Loucy (cell line): ENCODE measurements at regions not wholly inside any gene's neighbourhood (a gene's known extent, or its start where the extent isn't known, plus 50 kb on each side); places are given as distances from the start of the nearest gene placed in this dataset.

ENCODE experiments used
- H2AFZ ChIP-seq: fragments of 200-600 bp; sonication (generic); 2 replicates; pipeline ENCODE4 v1.6.0; 2016; ENCODE audit warnings: antibody characterized with exemption, mild to moderate bottlenecking, low read length, moderate library complexity
- H3F3A ChIP-seq: fragments of 200-600 bp; 2 replicates; pipeline ENCODE4 v1.6.0; 2016; ENCODE audit warnings: antibody characterized with exemption, low read depth, mild to moderate bottlenecking
- H3K27me3 ChIP-seq: fragments of 200-600 bp; sonication (generic); 2 replicates; pipeline ENCODE4 v1.6.1; 2014; ENCODE audit warnings: low read length, mild to moderate bottlenecking; ENCODE audit not compliant: insufficient read depth, poor library complexity, severe bottlenecking
- H3K36me3 ChIP-seq: fragments of 200-600 bp; sonication (generic); 2 replicates; pipeline ENCODE4 v1.6.1; 2016; ENCODE audit warnings: low read length; ENCODE audit not compliant: insufficient read depth
- H3K4me1 ChIP-seq: fragments of 200-600 bp; sonication (generic); 2 replicates; pipeline ENCODE4 v1.5.1; 2014; ENCODE audit warnings: low read length, mild to moderate bottlenecking; ENCODE audit not compliant: insufficient read depth, poor library complexity, severe bottlenecking
- H3K4me2 ChIP-seq: fragments of 200-600 bp; sonication (generic); 2 replicates; pipeline ENCODE4 v1.6.0; 2014; ENCODE audit warnings: antibody characterized with exemption, low read length, low read depth, mild to moderate bottlenecking; ENCODE audit not compliant: poor library complexity, severe bottlenecking
- H3K4me3 ChIP-seq: fragments of 200-600 bp; sonication (generic); 2 replicates; pipeline ENCODE4 v1.5.1; 2014; ENCODE audit warnings: low read length, mild to moderate bottlenecking, mixed read lengths; ENCODE audit not compliant: poor library complexity, severe bottlenecking
- H3K79me2 ChIP-seq: fragments of 200-600 bp; sonication (generic); 2 replicates; pipeline ENCODE4 v1.6.1; 2014; ENCODE audit warnings: low read length; ENCODE audit not compliant: insufficient read depth
- H3K9ac ChIP-seq: fragments of 200-600 bp; sonication (generic); 2 replicates; pipeline ENCODE4 v1.6.0; 2014; ENCODE audit warnings: mild to moderate bottlenecking, low read depth, low read length, moderate library complexity; ENCODE audit not compliant: poor library complexity, severe bottlenecking
- H3K9me2 ChIP-seq: fragments of 200-600 bp; sonication (generic); replicated peaks from 2 replicates; pipeline ENCODE4 v1.6.1; 2016; ENCODE audit warnings: low read depth, low read length, mixed read lengths
- H3K9me3 ChIP-seq: fragments of 200-600 bp; sonication (generic); 2 replicates; pipeline ENCODE4 v1.6.1; 2014; ENCODE audit warnings: mild to moderate bottlenecking, antibody characterized with exemption, low read length, low read depth; ENCODE audit not compliant: insufficient read depth
- H4K20me1 ChIP-seq: fragments of 200-600 bp; sonication (generic); 2 replicates; pipeline ENCODE4 v1.6.0; 2014; ENCODE audit warnings: antibody characterized with exemption, low read length, mild to moderate bottlenecking; ENCODE audit not compliant: insufficient read depth, poor library complexity, severe bottlenecking
- CTCF ChIP-seq: fragments of 200-600 bp; sonication (generic); conservative IDR thresholded peaks from 2 replicates; pipeline ENCODE4 v1.5.1; 2014; ENCODE audit warnings: mild to moderate bottlenecking, antibody characterized with exemption, low read length
- EZH2phosphoT487 ChIP-seq: fragments of 200-600 bp; IDR thresholded peaks from 2 replicates; pipeline ENCODE4 v1.6.1; 2018; ENCODE audit warnings: antibody characterized with exemption, mild to moderate bottlenecking, moderate library complexity, borderline replicate concordance

DNA sequence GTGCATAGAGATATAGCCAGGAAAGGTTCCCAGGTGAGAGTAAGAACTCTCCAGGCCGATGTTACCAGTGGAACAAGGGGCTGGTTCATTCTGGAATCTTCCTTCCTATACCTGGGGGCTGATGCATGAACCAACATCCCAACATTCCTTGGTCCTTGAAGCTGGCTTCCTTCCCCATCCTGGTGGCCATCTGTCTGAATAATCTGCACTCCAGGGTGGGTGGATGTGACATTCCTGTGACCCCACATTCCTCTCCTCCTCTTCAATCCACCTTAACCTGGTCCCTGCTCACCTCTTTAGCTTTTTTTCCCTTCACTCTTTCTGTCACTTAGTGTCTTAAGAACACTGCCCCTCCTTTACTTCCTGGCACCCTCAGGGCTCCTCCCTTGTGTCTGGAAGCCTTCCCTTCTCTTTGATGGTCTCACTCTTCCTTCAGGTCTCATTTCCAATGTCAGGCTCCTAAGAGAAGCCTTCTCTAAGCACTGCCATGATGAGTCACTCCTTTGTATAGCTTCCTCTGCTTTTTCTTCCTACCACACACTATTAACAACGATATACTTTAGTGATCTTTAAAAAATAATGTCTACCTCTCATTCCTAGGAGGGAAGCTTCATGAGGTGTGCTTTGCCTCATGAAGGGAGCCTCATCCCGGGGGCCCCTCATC, 80.3 kb downstream of the BOD1 start:
- Histone ChIP-seq H4K20me1 (no peaks in the 10 kb centered on the region), H3K4me2 (no peak overlapping the region), H2AFZ (no peak overlapping the region), H3K4me3 (no peak overlapping the region), H3K9me2 (no peaks in the 10 kb centered on the region), H3K36me3 (no peaks in the 10 kb centered on the region), H3K9me3 (no peaks in the 10 kb centered on the region), H3K9ac (no peak overlapping the region), H3K27me3 (no peaks in the 10 kb centered on the region), H3K4me1 (no peaks in the 10 kb centered on the region), H3F3A (no peaks in the 10 kb centered on the region), H3K79me2 (no peaks in the 10 kb centered on the region)
- TF ChIP-seq CTCF, result no peak
- TF ChIP-seq EZH2phosphoT487, result no peak

DNA sequence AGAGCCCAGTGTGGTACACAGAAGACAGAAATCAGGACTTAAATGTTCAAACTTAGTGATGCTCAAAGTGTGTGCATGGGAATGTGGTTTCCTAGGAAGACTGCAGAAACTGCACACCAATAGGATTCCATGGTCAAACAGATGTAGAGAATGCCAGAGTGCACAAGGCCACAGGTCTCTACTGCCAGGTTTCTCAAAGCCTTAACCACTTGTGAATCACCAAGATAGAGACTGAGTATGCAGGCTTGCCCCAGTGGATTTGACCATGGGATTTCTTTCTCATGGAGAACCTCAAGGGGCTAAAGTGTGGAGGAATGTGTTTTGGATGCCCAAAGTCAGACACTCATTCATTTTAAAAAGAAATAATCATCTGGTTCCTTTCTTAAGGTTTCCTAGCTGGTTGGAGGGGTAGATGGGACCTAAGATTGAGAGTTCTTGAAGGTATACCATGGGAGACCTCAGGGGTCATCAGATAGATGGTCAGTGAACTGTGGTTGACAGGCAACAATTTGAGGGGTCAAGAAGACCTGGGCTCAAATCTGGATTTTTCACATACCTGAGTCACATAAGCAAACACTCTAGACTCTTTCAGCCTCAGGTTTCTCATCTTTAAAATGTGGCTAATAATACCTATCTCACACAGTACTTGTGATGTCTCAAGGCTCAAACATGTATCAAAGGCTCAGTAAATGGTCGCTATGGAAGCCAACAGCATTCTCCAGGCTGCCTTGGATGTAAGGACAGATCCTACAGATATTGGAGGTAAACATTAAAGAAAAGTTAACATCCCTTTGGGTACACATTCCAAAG, 81.1 kb downstream of the BOD1 start:
- H3K4me1 ChIP-seq, result no peaks in the 10 kb centered on the region
- no peaks in the 10 kb centered on the region for H3K9me3 ChIP-seq
- H3K79me2 ChIP-seq, result no peaks in the 10 kb centered on the region
- no peaks in the 10 kb centered on the region for H3K27me3 ChIP-seq
- H3K9me2 ChIP-seq, result no peaks in the 10 kb centered on the region
- no peak overlapping the region for H2AFZ ChIP-seq
- H4K20me1 ChIP-seq, result no peaks in the 10 kb centered on the region
- H3K4me3 ChIP-seq, result no peak overlapping the region
- no peak overlapping the region for H3K9ac ChIP-seq
- H3F3A ChIP-seq, result no peaks in the 10 kb centered on the region
- no peak overlapping the region for H3K4me2 ChIP-seq
- no peaks in the 10 kb centered on the region for H3K36me3 ChIP-seq
- TF ChIP-seq EZH2phosphoT487, result no peak
- no peak for TF ChIP-seq CTCF

- no peaks in the 10 kb centered on the region for H3K9me2 ChIP-seq
- no peaks in the 10 kb centered on the region for H4K20me1 ChIP-seq
- H3K4me1 ChIP-seq, result no peaks in the 10 kb centered on the region
- no peaks in the 10 kb centered on the region for H3K36me3 ChIP-seq
- no peak overlapping the region for H3K4me2 ChIP-seq
- H2AFZ ChIP-seq, result no peak overlapping the region
- no peaks in the 10 kb centered on the region for H3K27me3 ChIP-seq
- no peak overlapping the region for H3K9ac ChIP-seq
- H3K9me3 ChIP-seq, result no peaks in the 10 kb centered on the region
- no peaks in the 10 kb centered on the region for H3K79me2 ChIP-seq
- TF ChIP-seq EZH2phosphoT487 (no peak), CTCF (no peak)
- no peaks in the 10 kb centered on the region for H3F3A ChIP-seq
- H3K4me3 ChIP-seq, result no peak overlapping the region
Observed at GRCh38 chr5:173534664-173535063, 81.8 kb downstream of the BOD1 start.
